ENCODE measurements at regions not wholly inside any gene's neighbourhood (a gene's known extent, or its start where the extent isn't known, plus 50 kb on each side); places are given as distances from the start of the nearest gene placed in this dataset.

- no peak for DNase-seq (ENCODE audit: low spot score)
These were observed 725.5 kb downstream of the DNAJB9 start for GRCh38 chr7:109295158-109295557.

- no peak for DNase-seq (ENCODE audit: low spot score)
These were observed 739.1 kb downstream of the DNAJB9 start for GRCh38 chr7:109308816-109309215.

- DNase-seq (ENCODE audit: low spot score), result no peak
These were observed 740.1 kb downstream of the DNAJB9 start for GRCh38 chr7:109309790-109310189.

GRCh38 chr7:109318136-109318535 lies 748.5 kb downstream of the DNAJB9 start:
- no peak for DNase-seq (ENCODE audit: low spot score)

GRCh38 chr7:109322833-109323232 lies 753.2 kb downstream of the DNAJB9 start:
- no peak for DNase-seq (ENCODE audit: low spot score)

GRCh38 chr7:109331423-109331822 lies 761.7 kb downstream of the DNAJB9 start:
- DNase-seq (ENCODE audit: low spot score), result no peak

- no peak for DNase-seq (ENCODE audit: low spot score)
These were observed 766.3 kb downstream of the DNAJB9 start for GRCh38 chr7:109335951-109336350.

GRCh38 chr7:109336531-109336930 lies 766.9 kb downstream of the DNAJB9 start:
- no peak for DNase-seq (ENCODE audit: low spot score)

GRCh38 chr7:109343678-109344077 lies 774.0 kb downstream of the DNAJB9 start:
- no peak for DNase-seq (ENCODE audit: low spot score)

- no peak for DNase-seq (ENCODE audit: low spot score)
These were observed 781.8 kb downstream of the DNAJB9 start for GRCh38 chr7:109351493-109351892.

GRCh38 chr7:109354000-109354399 lies 784.3 kb downstream of the DNAJB9 start:
- no peak for DNase-seq (ENCODE audit: low spot score)

- no peak for DNase-seq (ENCODE audit: low spot score)
These were observed 784.9 kb downstream of the DNAJB9 start for GRCh38 chr7:109354552-109354951.

GRCh38 chr7:109375823-109376222 lies 806.1 kb downstream of the DNAJB9 start:
- no peak for DNase-seq (ENCODE audit: low spot score)

GRCh38 chr7:109376576-109376975 lies 806.9 kb downstream of the DNAJB9 start:
- no peak for DNase-seq (ENCODE audit: low spot score)

- DNase-seq (ENCODE audit: low spot score), result no peak
These were observed 807.6 kb downstream of the DNAJB9 start for GRCh38 chr7:109377076-109377884.

GRCh38 chr7:109386959-109387358 lies 817.3 kb downstream of the DNAJB9 start:
- no peak for DNase-seq (ENCODE audit: low spot score)

- no peak for DNase-seq (ENCODE audit: low spot score)
These were observed 817.9 kb downstream of the DNAJB9 start for GRCh38 chr7:109387530-109387929.

- no peak for DNase-seq (ENCODE audit: low spot score)
These were observed 821.6 kb downstream of the DNAJB9 start for GRCh38 chr7:109391240-109391639.

- DNase-seq (ENCODE audit: low spot score), result no peak
These were observed 832.4 kb downstream of the DNAJB9 start for GRCh38 chr7:109402107-109402506.

- DNase-seq (ENCODE audit: low spot score), result no peak
These were observed 838.1 kb downstream of the DNAJB9 start for GRCh38 chr7:109407756-109408155.

GRCh38 chr7:109437957-109438356 lies 868.3 kb downstream of the DNAJB9 start:
- DNase-seq (ENCODE audit: low spot score), result no peak

- DNase-seq (ENCODE audit: low spot score), result no peak
These were observed 880.1 kb downstream of the DNAJB9 start for GRCh38 chr7:109449760-109450159.

- no peak for DNase-seq (ENCODE audit: low spot score)
These were observed 886.4 kb downstream of the DNAJB9 start for GRCh38 chr7:109456116-109456515.

GRCh38 chr7:109460296-109460695 lies 890.6 kb downstream of the DNAJB9 start:
- DNase-seq (ENCODE audit: low spot score), result no peak
